ENCODE measurements at regions not wholly inside any gene's neighbourhood (a gene's known extent, or its start where the extent isn't known, plus 50 kb on each side); places are given as distances from the start of the nearest gene placed in this dataset.
"Not testable (repeated sequence)": the region's sequence is repeated elsewhere in the genome, so short reads cannot be mapped to it uniquely, and the experiment has no call there.

GRCh38 chr16:32947336-32947735, 246.7 kb upstream of the TP53TG3C start:
- intact Hi-C loops (cut with DNase I); ATAC-seq; DNase-seq (ENCODE audit: low spot score): not testable (repeated sequence)

DNA sequence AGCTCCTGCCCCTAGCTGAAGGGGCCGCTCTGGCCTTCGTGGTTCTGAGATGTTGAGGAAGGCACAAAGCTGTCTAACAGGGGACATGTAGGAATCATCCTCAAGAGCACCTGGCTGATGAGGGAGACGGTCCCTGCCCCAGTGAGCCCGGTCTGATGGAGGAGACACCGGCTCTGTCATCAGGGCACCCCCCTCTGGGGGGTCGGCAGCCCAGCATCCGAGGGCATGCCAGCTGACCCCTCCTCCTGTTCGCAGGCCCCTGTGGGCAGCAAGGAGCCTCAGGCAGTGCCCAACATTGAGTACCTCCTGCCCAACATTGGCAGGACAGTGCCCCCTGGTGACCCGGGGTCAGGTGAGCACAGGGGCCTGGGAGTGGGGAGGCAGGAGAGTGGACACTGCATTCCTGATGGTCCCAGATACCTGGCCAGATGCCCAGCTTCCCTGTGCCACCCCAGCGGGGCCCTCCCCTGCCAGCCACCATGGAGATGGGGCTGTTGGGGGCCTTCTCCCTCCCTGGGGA, 247.9 kb upstream of the TP53TG3C start:
- DNase-seq (ENCODE audit: low spot score); intact Hi-C loops (cut with DNase I); ATAC-seq: not testable (repeated sequence)

GRCh38 chr16:32945311-32945710, 248.7 kb upstream of the TP53TG3C start:
- intact Hi-C loops (cut with DNase I); ATAC-seq; DNase-seq (ENCODE audit: low spot score): not testable (repeated sequence)

GRCh38 chr16:32939845-32940244, 254.2 kb upstream of the TP53TG3C start:
- intact Hi-C loops (cut with DNase I); ATAC-seq; DNase-seq (ENCODE audit: low spot score): not testable (repeated sequence)

DNA sequence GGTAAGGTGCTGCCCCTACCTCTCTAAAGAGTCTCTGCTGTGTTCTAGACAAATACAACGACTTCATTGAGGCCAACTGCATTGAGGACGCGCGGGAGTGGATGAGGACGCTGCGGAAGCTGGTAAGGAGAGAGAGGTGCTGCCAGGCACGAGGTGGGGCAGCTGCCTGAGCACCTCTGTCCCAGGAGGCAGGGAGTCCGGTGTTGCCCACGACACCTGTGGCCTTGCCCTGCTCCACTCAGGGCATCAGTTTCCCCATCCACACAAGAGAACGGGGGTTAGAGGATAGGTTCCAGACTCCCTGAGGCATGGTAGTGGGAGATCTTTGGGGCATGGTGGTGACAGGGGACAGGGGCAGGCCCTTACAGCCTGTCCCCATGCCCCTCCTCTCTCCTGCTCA, 256.1 kb upstream of the TP53TG3C start:
- intact Hi-C loops (cut with DNase I); ATAC-seq; DNase-seq (ENCODE audit: low spot score): not testable (repeated sequence)

DNA sequence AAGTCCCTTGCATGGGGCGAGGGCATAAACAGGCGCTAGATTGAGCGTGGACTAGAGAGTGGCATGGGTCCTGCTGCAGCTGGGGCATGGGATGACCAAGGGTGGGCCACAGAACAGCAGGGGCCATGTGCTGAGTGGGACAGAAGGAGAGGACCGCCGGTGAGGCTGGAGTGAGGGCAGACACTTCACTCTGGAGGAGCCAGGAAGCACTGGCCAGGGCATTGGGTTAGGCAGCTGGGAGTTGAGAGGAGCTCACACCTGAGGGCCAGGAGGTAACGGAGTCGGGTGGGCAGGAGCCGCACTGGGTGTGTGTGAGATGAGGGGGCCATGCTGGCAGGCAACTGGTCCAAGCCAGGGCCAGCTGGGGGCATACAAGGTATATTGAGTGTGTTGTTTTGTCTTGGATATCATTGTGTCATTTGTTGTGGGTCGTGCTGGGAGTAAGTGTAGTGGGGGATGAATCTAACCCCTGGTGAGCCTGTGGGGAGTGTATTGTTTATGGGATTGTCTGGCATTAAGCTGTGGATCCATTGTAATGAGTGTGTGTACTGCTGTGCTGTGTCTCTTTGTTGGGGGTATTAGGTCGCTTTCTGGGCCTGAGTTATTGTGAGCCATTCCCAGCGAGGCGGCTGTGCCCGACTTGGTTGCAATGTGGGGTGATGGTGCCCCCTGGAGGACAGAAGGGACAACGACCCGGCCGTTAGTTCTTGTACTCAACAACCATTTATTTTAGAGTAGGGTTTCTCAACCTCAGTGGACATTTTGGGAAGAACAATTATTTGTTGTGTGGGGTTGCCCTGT, 256.5 kb upstream of the TP53TG3 start:
- ATAC-seq; DNase-seq (ENCODE audit: low spot score); intact Hi-C loops (cut with DNase I): not testable (repeated sequence)

DNA sequence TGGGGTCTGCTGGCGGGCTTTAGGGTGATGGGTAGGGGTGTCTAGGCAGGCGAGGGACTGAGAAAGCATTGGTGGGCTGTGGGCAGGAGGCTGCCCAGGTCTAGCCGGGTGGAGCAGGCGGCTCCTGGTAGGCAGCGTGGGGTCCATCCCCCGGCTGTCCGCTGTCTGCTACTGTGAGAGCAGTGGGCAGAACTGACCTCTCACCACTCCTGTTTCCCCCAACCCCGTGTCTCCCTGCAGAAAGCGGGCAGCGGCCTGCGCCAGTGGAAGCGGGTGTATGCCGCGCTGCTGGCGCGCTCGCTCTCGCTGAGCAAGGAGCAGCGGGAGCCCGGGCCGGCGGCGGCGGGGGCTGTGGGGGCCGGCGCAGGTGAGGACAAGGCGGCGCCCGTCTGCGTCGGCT, 249.2 kb upstream of the TP53TG3 start:
- not testable (repeated sequence) for ATAC-seq

DNA sequence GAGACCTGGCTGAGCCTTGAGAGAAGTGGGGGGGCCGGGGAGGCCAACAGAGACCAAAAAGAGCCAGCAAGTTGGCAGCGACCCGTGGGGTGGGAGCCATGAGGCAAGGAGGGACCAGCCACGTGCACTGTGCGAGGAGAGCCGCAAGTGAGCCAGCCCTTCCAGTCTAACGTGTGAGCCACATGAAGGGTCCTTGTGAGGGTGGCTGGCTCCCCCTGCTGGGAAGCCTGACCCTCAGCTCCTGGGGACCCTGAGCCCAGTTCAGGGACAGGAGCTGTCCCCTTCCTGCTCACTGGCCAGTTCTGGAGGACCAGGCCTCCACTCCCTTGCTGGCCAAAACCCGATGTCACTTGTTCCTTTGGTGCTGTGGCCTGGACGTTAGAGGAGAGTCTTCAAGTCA, 246.6 kb upstream of the TP53TG3 start:
- ATAC-seq; DNase-seq (ENCODE audit: low spot score); intact Hi-C loops (cut with DNase I): not testable (repeated sequence)

More for the DNA sequence above, 249.2 kb upstream of the TP53TG3 start:
- intact Hi-C loops (cut with DNase I); DNase-seq (ENCODE audit: low spot score): not testable (repeated sequence)

GRCh38 chr16:32915346-32915745, 239.4 kb upstream of the TP53TG3 start:
- DNase-seq (ENCODE audit: low spot score); intact Hi-C loops (cut with DNase I); ATAC-seq: not testable (repeated sequence)

GRCh38 chr16:32897782-32898181, 221.8 kb upstream of the TP53TG3 start:
- intact Hi-C loops (cut with DNase I); DNase-seq (ENCODE audit: low spot score); ATAC-seq: not testable (repeated sequence)

- intact Hi-C loops (cut with DNase I); DNase-seq (ENCODE audit: low spot score); ATAC-seq: not testable (repeated sequence)
Measured at GRCh38 chr16:32885392-32885791, 209.4 kb upstream of the TP53TG3 start.

DNA sequence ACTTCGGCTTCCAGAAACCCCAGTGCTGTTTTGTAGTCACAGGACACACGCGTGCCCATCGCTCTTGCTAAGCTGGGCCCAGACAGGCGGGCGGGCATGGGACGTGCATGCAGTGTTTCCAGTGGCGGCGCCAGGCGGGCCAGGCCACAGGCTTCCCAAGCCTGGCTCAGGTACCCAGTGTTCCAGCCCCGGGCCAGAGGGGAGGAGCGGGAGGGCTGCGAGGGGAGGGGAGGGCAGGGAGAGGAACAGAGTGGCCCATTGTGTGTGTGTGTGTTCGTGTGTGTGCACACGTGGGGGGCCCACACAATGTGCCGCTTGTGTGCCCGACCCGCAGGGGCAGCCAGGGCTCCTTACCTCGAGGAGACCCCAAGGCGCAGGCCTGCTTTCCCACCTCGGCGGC, 208.6 kb upstream of the TP53TG3 start:
- DNase-seq (ENCODE audit: low spot score); ATAC-seq; intact Hi-C loops (cut with DNase I): not testable (repeated sequence)

- DNase-seq (ENCODE audit: low spot score); intact Hi-C loops (cut with DNase I); ATAC-seq: not testable (repeated sequence)
Measured at GRCh38 chr16:32882328-32882857, 206.4 kb upstream of the TP53TG3 start.

DNA sequence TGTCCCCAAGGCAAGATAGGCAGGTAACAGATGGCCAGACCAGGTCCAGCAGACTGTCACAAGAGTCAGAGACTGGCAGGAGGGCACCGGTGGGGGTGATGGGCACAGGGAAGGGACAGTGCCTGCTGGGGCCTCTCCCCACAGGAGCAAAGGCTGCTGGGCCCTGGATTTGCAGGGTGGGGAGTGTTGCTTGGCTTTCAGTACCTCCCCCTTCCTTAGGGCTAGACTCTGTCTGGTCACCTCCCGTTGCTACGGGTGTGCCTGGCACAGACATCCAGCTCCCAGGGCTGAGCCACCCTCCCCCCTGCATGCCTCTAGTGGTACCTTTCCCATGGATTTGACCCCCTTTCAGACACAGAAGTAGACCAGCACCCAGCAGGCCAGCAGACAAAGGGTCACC, 205.7 kb upstream of the TP53TG3 start:
- DNase-seq (ENCODE audit: low spot score); intact Hi-C loops (cut with DNase I); ATAC-seq: not testable (repeated sequence)

DNA sequence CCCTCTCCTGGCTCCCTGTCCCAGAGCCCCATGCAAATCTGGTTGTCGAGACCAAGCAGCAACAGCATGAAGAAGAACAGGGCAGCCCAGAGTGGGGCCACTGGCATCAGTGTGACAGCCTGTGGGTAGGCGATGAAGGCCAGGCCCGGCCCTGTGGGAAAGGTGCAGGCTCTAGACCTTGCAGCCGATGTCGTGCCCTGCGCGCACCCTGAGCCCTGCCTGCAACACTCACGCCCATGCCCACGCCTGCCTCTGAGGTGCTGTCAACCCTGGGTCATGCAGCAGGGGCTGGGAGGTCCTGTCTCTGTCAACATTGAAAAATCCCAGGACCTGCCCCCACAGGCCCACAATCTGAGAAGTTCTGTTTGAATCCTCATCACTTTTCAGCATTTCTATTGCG, 204.0 kb upstream of the TP53TG3 start:
- DNase-seq (ENCODE audit: low spot score); intact Hi-C loops (cut with DNase I); ATAC-seq: not testable (repeated sequence)

- DNase-seq (ENCODE audit: low spot score); ATAC-seq; intact Hi-C loops (cut with DNase I): not testable (repeated sequence)
Measured at GRCh38 chr16:32876718-32877117, 200.8 kb upstream of the TP53TG3 start.

DNA sequence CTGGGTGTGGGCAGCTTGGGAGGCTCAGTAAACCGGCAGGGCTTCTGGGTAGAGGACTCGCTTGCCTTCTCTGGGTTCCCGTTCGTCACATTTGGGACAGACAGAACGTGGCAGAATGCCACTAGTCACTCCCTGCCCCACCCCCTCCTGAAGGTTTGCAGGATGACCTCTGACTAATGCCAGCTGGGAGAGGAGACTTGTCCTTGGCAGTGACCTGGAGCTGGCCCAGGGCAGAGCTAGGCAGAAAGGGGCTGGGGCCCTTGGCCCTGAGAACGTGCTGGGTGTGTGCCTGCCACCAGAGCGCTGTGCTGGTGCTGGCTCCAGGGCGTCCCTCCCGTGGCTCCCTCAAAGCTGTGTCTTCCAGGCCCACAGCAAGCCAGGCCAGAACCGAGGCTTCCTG, 197.8 kb upstream of the TP53TG3 start:
- ATAC-seq; intact Hi-C loops (cut with DNase I); DNase-seq (ENCODE audit: low spot score): not testable (repeated sequence)

GRCh38 chr16:32873120-32873519, 197.2 kb upstream of the TP53TG3 start:
- ATAC-seq; DNase-seq (ENCODE audit: low spot score); intact Hi-C loops (cut with DNase I): not testable (repeated sequence)

- DNase-seq (ENCODE audit: low spot score); ATAC-seq; intact Hi-C loops (cut with DNase I): not testable (repeated sequence)
Measured at GRCh38 chr16:32870628-32871027, 194.7 kb upstream of the TP53TG3 start.

DNA sequence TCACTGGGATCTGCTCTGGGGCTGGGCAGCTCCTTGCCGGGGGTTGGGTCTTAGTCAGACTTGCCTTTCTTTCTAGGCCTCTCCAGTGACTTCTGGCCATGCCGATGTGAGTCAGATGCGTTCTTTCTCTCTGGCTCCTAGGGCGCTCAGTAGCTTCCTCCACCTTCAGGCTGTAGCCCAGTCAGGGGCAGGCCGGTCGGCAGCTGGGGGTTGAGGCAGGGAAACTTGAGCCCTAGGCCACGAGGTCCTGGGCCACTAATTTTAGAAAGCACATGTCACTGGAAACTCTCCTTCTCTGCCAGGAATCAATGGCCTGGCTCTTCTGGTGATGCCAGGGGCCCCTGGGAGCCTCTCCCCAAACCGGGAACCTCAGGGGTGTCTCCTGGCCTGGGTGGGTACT, 192.4 kb upstream of the TP53TG3 start:
- ATAC-seq: not testable (repeated sequence)

More for the DNA sequence above, 192.4 kb upstream of the TP53TG3 start:
- DNase-seq (ENCODE audit: low spot score): peak; percentile 19
- intact Hi-C loops (cut with DNase I): not testable (repeated sequence)

Measured in sciatic nerve (tissue), 2 donors.